NCI-H128 (cell line): ENCODE measurements at regions not wholly inside any gene's neighbourhood (a gene's known extent, or its start where the extent isn't known, plus 50 kb on each side); places are given as distances from the start of the nearest gene placed in this dataset.
A peak's percentile ranks its signal among the peaks of the same experiment; 100 is the strongest.
"Not testable (repeated sequence)": the region's sequence is repeated elsewhere in the genome, so short reads cannot be mapped to it uniquely, and the experiment has no call there.

ENCODE experiments used
- DNase-seq: peaks from one replicate; lab custom pipeline; 2025; ENCODE audit not compliant: unreplicated experiment; lab: John Stamatoyannopoulos, UW

DNA sequence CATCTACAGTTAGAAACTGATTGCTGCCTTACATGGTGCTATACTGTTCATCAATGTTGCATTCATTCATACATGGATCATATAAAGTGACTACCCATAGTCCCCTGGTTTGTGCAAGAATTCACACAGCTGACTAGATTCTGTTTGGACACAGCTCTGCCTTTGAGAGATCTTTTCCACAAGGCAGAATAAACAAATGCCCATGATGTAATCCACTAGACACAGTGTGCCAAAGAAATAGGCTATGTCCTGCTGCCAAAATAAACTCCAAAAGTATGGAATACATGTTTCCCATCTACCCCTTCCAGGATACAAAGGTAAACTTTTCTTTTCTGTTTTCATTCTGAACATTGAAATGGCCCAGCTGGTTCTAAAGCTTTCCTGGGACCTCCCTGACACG, 269.4 kb upstream of the CHAC2 start:
- no peak for DNase-seq

DNA sequence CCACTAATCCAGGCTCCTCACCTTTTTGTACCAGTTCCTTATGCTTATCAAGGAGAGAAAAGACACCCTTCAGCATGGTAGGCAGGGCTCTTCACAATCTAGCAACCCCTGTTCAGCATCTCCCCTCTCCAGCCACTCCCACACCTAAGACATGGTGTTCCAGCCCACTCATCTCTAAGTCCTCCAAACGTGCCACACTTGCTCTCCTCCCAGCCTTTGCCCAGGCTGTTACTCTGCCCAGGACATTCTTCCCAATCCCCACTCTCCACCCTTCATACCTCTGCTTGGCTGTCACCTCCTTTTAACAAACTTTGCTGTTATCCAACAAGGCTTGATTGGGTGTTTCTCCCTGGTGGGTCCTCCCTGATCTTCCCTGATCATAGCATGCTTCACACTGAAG, 270.6 kb upstream of the CHAC2 start:
- DNase-seq = no peak

DNA sequence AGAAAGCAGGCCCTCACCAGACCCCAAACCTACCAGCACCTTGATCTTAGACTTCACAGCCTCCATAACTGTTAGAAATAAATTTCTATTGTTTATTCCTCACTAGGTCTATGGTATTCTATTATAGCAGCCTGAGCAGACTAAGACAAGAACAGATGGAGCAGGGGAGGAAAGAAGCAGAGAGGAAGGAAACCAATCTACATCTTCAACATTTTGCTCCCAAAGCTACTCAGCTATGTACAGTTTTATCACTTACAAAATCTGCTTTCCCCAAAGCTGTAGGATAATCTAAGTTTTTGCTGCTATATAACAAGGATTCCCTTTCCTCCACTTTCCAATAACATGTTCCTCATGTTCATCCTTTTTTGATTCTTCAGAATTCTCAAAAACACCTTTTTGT, 274.4 kb upstream of the CHAC2 start:
- no peak for DNase-seq

DNA sequence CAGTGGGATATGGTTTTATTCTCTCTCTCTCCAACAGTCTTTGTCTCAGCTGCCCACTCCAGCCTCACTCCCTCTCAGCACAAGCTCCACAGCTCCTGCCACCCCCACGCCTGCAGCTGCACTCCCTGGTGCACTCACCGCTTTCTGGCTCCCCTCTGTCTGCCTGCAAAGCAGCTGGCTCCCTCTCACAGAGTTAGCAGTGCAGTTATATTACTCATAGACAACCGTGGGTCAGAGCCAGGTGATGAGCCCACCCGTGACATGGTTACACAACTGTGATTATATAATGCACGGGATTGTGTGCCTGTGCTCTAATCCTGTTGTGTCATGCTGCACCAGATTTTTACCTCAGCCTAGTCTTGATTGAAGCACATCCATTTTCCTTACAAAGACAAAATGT, 276.9 kb upstream of the CHAC2 start:
- peak; percentile 6 for DNase-seq

DNA sequence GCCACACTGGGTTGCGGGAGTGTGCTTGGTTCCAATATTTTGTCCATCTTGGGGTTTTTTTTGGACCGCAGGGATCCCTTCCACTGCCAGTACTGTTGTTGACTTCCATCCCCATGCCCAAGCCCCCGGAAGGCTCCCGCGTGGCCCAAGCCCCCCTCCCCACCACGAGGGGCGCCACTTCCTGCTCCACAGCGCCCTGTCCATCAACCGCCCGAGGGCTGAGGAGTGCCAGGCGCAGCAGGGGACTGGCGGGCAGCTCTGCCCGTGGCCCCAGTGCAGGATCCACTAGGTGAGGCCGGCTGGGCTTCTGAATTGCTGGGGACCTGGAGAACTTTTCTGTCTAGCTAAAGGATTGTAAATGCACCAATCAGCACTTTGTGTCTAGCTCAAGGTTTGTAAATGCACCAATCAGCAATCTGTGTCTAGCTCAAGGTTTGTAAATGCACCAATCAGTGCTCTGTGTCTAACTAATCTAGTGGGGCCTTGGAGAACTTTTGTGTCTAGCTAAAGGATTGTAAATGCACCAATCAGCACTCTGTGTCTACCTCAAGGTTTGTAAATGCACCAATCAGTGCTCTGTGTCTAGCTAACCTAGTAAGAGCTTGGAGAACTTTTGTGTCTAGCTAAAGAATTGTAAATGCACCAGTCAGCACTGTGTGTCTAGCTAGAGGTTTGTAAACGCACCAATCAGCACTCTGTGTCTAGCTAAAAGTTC, 281.3 kb upstream of the CHAC2 start:
- not testable (repeated sequence) for DNase-seq

DNA sequence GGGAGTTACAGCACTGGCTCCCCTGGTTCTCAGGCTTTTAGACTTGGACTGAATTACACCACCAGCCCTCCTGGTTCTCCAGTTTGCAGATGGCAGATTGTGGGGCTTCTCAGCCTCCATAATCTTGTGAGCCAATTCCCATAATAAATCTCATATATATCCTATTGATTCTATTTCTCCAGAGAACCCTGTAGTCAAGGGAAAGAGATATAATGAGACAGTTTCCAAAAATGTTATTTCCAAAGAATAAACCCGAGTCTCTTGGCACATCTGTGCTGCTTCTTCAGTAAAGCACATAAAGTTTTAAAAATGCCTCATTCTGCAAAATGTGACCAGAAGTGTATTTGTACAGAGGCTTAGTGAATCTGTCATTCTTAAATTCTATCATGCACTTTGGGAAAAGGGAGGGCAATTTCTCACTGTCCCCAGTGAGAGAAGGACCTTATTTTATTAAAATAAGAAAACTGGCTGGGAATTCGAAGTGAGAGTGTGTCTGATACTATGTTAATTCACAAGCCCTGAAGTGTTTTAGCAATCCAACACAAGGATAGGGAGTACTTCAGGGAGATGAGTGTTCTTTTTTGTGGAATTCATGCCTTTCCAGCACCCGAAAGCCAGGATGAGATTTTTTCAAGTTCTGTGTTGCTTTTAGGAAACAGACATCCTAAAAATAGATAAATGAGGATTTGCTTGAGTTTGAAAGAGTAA, 282.4 kb upstream of the CHAC2 start:
- no peak for DNase-seq

DNA sequence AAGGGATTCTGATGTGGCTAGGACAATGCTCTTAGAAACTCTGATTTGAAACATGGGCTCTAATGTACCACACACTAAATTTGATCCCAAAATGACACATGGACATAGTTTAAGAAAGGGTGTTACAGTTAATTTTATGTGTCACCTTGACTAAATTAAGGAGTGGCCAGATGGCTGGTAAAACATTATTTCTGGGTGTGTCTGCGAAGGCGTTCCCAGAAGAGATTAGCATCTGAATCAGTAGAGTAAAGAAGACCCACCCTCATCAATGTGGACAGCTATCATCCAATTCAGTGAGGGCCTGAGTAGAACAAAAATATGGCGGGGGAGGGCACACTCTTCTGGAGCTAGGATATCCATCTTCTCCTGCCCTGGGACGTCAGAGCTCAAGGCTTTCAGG, 283.1 kb upstream of the CHAC2 start:
- DNase-seq = no peak

DNA sequence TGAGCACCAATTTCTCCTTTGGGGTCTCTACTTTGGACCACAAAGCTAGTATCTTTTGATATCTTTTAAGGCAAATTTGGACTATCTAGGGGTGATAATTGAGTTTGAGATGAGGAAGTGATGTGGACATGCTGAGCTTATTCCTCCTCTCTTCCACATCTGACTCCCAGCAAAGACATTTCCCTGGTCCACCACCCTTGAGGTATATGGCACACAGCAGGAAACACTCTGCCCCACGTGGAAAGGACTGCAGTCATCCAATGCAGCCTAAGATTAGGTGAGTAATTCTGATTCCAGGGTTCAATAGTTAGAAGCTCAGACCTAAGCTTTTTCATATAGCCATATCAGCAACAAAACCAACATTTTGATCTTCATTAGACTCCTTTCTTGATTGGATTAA, 290.1 kb upstream of the CHAC2 start:
- no peak for DNase-seq

DNA sequence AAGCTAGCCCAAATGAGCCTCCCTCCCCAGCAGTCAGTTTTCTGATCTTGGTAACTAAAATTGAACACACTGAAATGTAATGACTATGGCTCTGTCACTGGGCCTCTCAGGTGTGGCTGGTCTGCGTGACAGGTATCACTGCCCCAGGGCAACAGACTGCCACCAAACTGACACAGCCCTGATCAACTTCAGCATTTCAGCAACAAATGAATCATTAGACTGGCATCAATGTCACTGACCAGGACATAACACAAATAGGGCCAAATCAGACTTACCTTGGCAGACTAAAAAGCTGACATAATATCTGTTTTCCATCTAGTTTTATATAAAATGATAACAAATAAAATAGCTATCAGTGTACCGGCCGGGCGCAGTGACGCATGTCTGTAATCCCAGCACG, 290.8 kb upstream of the CHAC2 start:
- DNase-seq = no peak

DNA sequence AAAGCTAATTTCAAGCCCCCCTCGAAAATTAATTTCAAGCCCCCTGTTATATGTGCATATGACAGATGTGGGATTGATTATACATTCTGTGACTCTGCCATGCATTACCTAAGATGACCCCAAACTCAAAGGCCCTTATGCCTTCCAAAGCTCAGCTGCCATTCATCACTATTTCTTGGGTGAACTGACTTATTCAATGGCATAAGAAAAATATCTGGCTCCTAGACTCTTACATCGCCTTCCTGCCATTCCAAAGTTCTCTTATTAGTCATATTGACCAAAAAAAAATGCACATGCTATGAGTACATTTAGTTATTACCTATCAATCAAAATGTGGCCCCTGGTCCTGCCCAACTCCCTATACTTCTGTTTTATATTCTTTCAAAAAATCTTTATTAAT, 291.8 kb upstream of the CHAC2 start:
- DNase-seq = no peak

DNA sequence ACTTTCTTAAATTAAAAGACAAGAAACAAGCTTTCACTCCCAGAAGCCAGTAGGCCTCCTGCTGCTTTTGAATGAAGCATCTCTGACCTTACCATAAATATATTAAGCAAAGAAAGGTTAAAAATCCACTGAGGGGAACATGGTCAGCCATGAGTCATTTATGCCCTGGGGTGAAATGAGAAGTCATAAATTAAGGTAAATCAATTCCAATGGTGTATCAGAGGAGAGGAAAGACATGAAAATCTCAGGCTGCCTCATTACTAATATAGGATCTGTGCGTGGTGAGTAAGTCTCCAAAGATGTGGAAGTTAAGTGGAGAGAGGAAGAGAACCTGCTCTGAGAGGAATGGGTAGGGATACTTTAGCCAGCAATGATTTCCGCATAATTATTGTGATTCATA, 292.3 kb upstream of the CHAC2 start:
- DNase-seq = no peak

DNA sequence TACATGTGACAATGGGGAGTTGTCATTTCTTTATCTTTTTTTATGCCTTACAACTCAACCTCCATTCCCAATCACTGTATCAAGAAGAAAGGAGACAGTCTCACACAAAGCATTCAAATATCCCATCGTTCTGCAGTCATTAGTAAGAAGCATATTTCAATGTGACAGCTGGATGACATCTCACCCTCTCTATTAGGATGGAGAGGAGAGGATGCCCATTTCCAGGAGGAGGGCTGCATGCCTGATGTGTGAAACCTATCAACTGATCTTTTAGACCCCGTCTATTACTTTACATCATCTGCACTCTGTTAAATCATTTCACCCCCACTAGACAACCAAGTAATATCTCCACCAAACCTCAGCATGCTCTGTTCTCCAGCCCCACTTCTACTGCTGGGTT, 292.7 kb upstream of the CHAC2 start:
- DNase-seq = no peak

DNA sequence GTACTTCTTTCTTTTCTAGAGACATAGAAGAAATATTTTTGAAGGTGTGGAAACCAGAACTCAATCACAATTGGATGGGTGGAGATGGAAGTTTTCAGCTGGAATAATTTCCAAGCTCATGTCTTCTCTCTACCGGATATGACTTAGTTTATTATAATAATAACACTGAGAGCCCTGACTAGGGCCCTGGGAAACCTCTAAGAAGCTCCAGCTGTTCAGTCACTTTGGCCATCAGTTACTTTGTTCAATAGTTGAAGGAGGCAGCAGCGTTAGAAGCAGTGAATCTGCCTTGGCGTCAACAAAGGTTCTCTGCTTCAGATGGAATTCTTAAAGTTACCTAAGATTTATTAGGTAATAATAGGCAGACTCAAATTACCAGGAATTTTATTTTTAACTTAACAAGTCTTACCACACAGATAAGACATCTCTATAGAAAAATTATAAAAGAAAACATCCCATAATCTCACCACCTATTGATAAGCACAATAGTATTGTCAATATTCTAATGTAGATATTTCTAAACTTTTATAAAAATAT, 293.8 kb upstream of the CHAC2 start:
- no peak for DNase-seq

DNA sequence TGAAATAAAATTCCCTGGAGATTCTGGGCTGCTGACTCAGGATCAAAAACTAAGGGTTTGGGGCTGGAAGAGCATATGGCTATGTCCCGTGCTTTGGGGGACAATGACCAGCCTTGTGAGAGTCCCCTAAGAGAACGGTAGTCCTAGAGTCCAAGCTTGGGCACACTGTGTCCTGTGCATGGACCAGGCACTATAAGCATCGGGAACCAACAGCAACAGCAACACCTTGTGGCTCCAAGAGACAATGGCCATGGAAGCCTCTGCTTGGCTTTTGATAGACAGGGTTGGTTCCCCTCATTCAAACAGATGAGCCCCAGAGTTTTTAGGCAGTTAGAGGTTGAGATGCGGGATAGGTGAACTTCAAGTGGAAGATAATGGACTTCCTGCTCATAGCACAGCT, 294.4 kb upstream of the CHAC2 start:
- DNase-seq = no peak

DNA sequence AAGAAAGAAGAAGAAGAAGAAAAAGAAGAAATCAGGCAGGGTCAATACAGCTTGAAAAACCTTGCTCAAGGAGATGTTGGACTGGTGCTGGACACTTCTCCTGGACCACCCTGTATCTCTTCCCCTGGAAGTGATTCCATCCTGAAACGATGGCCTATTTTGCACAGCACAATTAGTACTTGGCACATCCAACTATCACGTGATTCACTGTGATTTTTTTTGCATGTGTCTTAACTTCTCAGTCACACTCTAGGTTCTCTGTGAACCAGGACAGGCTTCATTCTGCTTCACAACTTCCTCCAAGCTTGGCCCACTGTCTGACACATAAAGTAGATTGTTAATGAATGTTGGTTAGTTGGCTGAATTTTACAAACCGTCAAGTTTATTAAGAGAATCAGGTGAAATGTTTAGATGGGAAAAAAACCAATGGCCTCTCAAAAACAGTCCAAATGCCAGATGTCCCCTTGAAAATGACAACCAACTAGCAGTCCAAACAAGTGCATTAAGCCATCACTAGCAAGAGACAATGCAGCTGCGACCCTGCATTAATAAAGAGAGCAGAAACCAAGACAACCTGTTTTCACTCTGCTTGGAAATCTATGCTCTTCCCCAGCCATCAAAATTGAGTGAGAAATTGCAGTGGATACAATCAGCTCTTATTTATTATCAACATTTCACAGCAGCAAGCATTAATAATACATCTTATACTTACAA, 300.0 kb upstream of the CHAC2 start:
- DNase-seq = no peak

DNA sequence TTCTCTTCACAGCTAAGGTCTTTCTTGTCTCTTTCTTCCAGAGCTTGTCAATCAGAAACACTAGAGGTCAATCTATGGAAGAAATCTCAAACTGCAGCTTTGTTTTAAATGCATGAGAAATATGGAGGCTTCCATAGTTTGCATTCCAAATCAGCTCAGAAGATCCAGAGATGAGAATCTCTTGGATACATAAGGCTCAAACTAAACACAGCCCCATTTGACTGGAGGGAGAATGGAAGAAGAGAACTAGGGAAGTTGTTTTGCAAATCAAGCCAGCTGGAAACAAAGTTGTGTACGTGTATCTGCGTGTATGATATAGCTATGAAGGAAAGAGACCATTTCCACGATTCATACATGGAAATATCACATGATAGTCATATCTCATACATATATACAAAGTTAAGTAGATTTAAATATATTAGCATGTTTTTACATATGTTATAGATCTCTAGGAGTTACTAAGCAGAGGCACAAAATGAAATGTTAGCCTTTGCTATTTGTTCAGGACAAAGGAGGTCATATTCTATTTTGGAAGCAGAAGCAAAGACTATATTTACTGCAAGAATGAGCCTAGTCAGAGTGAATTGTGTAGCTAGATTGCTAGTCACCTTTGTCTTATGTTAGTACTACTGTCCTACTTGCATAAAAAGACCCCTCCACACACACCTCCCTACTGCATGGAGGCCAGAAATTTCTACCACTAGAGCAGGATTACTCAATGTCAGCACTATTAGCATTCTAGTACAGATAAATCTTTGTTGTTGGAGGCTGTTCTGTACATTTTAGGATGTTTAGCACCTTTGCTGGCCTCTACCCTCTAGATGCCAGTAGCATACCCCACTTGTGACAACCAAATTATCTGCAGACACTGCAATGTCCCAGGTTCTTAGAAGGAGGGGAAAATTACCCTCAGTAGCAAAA, 303.5 kb upstream of the CHAC2 start:
- no peak for DNase-seq

DNA sequence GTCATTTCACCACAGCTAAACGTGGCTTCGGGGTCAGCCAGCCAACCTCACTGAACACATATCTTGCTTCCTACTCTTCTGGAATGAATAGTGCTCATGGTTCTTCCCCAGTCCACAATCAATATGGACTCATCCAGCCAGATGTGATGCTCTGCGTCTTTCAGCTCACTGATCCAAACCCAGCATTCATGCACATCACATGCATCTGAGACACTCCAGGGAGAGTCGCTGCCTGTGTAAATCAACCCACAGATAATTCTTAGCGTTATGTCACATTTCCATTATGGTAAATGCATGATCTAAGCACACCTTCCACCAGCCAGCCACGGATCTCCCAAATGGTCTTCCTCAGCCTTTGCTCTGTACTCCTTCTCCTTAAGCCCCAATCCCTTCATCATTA, 306.7 kb upstream of the CHAC2 start:
- DNase-seq = no peak

DNA sequence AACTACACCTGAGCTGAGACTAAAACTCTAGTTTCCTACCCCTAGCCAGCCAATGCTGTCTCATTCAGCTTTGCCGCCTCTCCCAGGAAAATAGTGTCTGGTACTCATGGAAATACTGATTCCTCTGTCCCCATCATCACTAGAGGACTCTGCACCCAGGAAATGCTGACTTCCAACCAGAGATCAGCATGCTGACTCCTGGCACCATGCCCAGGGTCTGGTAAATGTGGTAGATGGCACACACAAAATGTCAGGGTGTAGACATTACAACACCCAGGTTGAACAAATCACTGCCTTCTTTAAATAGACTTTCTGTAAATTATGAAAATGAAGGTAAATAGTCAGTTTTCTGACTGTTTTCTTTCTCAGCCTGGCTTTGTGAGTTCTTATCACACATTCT, 307.3 kb upstream of the CHAC2 start:
- DNase-seq = no peak

DNA sequence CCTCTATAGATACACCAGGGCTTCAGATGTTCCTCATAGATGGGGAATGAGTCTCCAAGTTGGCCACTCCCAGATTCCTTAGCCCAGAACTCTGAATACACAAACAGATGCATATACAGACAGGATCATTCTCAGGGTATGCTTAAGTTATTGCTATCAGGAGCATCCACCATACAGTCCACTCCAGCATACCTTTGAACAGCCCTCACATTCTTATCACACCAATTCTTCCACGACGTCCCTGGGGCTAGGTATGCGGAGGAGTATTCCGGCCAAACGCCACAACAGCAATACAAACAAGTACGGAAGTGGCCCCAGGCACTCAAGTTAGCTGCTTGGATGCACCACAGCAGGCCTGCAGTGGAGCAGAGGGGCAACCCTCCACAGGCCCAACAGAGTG, 312.5 kb upstream of the CHAC2 start:
- no peak for DNase-seq

DNA sequence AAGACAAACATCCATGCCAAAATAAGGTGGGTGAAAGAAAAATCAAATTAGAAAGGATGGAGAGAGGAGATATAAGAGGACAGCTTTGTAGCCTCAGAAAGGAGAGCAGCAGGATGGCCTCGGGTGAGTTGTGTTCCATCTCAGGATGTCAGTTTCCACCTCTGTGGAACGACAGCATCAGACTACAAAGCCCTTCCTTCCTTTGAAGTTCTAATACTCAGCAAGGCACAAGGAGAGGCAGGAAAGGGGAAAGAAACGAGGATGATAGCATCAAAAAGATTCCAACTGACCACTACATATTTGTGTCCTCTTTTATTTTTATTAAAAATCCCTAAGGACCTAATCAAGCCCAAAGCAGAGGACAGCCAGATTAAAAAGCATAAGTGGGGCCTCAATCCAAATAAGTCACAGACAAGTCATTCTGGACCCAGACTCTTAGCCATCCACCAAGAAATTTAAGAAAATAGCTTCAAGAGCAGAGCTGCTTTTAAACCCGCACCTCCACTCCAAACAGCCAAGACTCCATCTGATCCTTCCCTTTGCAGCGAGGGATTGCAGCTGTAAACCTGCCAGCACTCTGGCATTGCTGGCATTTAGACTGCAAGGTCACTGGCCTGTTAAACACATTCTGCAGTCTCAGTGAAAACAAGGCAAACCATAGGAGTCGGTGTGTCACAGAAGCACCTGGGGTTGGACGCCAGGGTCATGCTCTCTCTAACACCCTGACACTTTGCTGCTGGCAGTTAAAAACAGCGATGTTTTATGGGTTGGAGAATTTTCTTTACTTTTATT, 314.5 kb upstream of the CHAC2 start:
- DNase-seq = no peak
